ENCODE measurements at regions not wholly inside any gene's neighbourhood (a gene's known extent, or its start where the extent isn't known, plus 50 kb on each side); places are given as distances from the start of the nearest gene placed in this dataset.

GRCh38 chr1:103949779-103950178 lies 200.1 kb downstream of the AMY1C start:
- no peak for TF ChIP-seq CTCF (conservative IDR thresholded peaks at IDR 0.05; ENCODE audit: low read length)
- DNase-seq (ENCODE audit: low read depth), result no peak
- no peak overlapping the region for H3K4me3 ChIP-seq (ENCODE audit: low read length)

GRCh38 chr1:103953386-103953785 lies 203.7 kb downstream of the AMY1C start:
- H3K4me3 ChIP-seq (ENCODE audit: low read length), result no peak overlapping the region
- no peak for TF ChIP-seq CTCF (conservative IDR thresholded peaks at IDR 0.05; ENCODE audit: low read length)
- no peak for DNase-seq (ENCODE audit: low read depth)

- TF ChIP-seq CTCF (conservative IDR thresholded peaks at IDR 0.05; ENCODE audit: low read length), result no peak
- no peak overlapping the region for H3K4me3 ChIP-seq (ENCODE audit: low read length)
- DNase-seq (ENCODE audit: low read depth), result no peak
These were observed 209.0 kb downstream of the AMY1C start for GRCh38 chr1:103958699-103959098.

- no peak for DNase-seq (ENCODE audit: low read depth)
- no peak overlapping the region for H3K4me3 ChIP-seq (ENCODE audit: low read length)
- TF ChIP-seq CTCF (conservative IDR thresholded peaks at IDR 0.05; ENCODE audit: low read length), result no peak
These were observed 209.9 kb downstream of the AMY1C start for GRCh38 chr1:103959565-103959964.

- H3K4me3 ChIP-seq (ENCODE audit: low read length), result no peak overlapping the region
- DNase-seq (ENCODE audit: low read depth), result no peak
- no peak for TF ChIP-seq CTCF (conservative IDR thresholded peaks at IDR 0.05; ENCODE audit: low read length)
These were observed 210.3 kb downstream of the AMY1C start for GRCh38 chr1:103960045-103960444.

- no peak for DNase-seq (ENCODE audit: low read depth)
- TF ChIP-seq CTCF (conservative IDR thresholded peaks at IDR 0.05; ENCODE audit: low read length), result no peak
- H3K4me3 ChIP-seq (ENCODE audit: low read length), result no peak overlapping the region
These were observed 211.0 kb downstream of the AMY1C start for GRCh38 chr1:103960710-103961109.

GRCh38 chr1:103986792-103987191 lies 237.1 kb downstream of the AMY1C start:
- no peak for TF ChIP-seq CTCF (conservative IDR thresholded peaks at IDR 0.05; ENCODE audit: low read length)
- DNase-seq (ENCODE audit: low read depth), result no peak
- H3K4me3 ChIP-seq (ENCODE audit: low read length), result no peak overlapping the region
